ENCODE measurements at regions not wholly inside any gene's neighbourhood (a gene's known extent, or its start where the extent isn't known, plus 50 kb on each side); places are given as distances from the start of the nearest gene placed in this dataset.

DNA sequence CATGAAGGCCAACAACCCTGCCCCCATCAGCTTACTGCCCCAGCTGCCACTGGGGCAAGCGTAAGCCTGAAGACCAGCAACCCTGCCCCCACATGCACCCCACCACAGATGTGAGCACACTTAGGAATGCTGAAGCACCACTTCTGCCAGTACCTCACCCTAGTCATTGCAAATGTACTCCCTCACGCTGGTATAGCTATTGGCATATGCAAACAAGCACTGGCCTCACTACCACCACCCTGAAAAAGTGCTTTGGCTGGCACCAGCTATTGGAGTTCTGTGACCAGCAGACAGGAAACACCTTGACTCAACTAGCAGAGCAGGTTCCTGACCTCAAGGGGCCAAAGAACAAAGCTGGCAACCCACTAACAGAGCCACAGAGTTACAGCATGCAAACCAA is 534.4 kb upstream of the POU3F4 start:
- Histone ChIP-seq H3K9me3 (ENCODE audit: insufficient read depth, low read length, severe bottlenecking) (no peaks in the 10 kb centered on the region), H3K27ac (ENCODE audit: low read length) (no peak overlapping the region), H3K27me3 (ENCODE audit: insufficient read depth, low read length, poor library complexity) (no peaks in the 10 kb centered on the region), H3K4me1 (ENCODE audit: insufficient read depth, low read length) (no peaks in the 10 kb centered on the region), H3K79me2 (ENCODE audit: insufficient read depth, low read length) (no peaks in the 10 kb centered on the region), H4K20me1 (ENCODE audit: insufficient read depth, low read length) (no peaks in the 10 kb centered on the region), H3K9ac (ENCODE audit: low read depth, low read length) (no peak overlapping the region), H3K4me2 (ENCODE audit: insufficient read depth, low read length) (no peak overlapping the region), H2AFZ (ENCODE audit: low read depth, low read length) (no peak overlapping the region), H3K36me3 (ENCODE audit: insufficient read depth, low read length) (no peaks in the 10 kb centered on the region), H3K4me3 (ENCODE audit: low read depth in 1 of 2, low read length in 2 of 2) (no peak overlapping the region)
- TF ChIP-seq, protein P1, sequence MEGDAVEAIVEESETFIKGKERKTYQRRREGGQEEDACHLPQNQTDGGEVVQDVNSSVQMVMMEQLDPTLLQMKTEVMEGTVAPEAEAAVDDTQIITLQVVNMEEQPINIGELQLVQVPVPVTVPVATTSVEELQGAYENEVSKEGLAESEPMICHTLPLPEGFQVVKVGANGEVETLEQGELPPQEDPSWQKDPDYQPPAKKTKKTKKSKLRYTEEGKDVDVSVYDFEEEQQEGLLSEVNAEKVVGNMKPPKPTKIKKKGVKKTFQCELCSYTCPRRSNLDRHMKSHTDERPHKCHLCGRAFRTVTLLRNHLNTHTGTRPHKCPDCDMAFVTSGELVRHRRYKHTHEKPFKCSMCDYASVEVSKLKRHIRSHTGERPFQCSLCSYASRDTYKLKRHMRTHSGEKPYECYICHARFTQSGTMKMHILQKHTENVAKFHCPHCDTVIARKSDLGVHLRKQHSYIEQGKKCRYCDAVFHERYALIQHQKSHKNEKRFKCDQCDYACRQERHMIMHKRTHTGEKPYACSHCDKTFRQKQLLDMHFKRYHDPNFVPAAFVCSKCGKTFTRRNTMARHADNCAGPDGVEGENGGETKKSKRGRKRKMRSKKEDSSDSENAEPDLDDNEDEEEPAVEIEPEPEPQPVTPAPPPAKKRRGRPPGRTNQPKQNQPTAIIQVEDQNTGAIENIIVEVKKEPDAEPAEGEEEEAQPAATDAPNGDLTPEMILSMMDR (IDR thresholded peaks at IDR 0.05; ENCODE audit: borderline replicate concordance, extremely low read depth, low read length, poor library complexity, severe bottlenecking), result no peak
- no peak for TF ChIP-seq EZH2 (IDR thresholded peaks at IDR 0.05; ENCODE audit: borderline replicate concordance, low read depth, low read length, severe bottlenecking)
- ATAC-seq (ENCODE audit: insufficient read depth, low read depth) (no peak), DNase-seq (no peak)

DNA sequence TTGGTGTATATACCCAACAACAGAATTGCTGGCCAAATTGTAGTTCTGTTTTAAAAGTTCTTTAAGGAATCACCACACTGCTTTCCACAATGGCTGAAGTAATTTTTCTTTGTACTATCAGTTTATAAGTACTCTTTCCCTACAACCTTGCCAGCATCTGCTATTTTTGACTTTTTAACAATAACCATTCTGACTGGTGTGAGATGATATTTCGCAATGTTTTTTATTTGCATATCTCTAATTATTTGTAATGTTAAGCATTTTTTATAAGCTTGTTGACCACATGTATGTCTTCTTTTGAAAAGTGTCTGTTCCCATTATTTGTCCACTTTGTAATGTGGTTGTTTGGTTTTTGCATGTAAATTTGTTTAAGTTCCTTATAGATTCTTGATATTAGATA is 509.9 kb upstream of the POU3F4 start:
- TF ChIP-seq EZH2 (IDR thresholded peaks at IDR 0.05; ENCODE audit: borderline replicate concordance, low read depth, low read length, severe bottlenecking), result no peak
- TF ChIP-seq, protein P1 (IDR thresholded peaks at IDR 0.05; ENCODE audit: borderline replicate concordance, extremely low read depth, low read length, poor library complexity, severe bottlenecking), result no peak
- no peak for ATAC-seq (ENCODE audit: insufficient read depth, low read depth)
- no peak overlapping the region for H3K4me3 ChIP-seq (ENCODE audit: low read depth in 1 of 2, low read length in 2 of 2)

DNA sequence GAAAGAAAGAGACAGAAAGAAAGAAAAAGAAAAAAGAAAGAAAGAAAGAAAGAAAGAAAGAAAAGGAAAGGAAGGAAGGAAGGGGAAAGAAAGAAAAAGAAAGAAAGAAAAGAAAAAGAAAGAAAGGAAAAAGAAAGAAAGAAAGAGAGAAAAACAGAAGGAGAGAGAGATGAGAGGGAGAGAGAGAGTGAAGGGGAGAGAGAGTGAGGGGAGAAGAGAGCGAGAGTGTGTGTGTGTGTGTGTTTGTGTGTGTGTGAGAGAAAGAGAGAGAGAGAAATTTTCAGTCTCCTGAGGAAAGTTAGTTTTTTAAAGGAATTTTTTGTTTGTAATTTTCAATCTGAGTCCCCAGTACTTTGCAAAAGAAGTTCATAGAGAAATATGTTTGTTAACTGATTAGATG is 504.1 kb upstream of the POU3F4 start:
- H3K79me2 ChIP-seq (ENCODE audit: insufficient read depth, low read length), result no peaks in the 10 kb centered on the region
- H3K27ac ChIP-seq (ENCODE audit: low read length), result no peak overlapping the region
- no peak for TF ChIP-seq EZH2 (IDR thresholded peaks at IDR 0.05; ENCODE audit: borderline replicate concordance, low read depth, low read length, severe bottlenecking)
- TF ChIP-seq, protein P1 (IDR thresholded peaks at IDR 0.05; ENCODE audit: borderline replicate concordance, extremely low read depth, low read length, poor library complexity, severe bottlenecking), result no peak
- H3K27me3 ChIP-seq (ENCODE audit: insufficient read depth, low read length, poor library complexity), result no peaks in the 10 kb centered on the region
- ATAC-seq (ENCODE audit: insufficient read depth, low read depth) (no peak), DNase-seq (no peak)
- H3K4me3 ChIP-seq (ENCODE audit: low read depth in 1 of 2, low read length in 2 of 2), result no peak overlapping the region
- no peaks in the 10 kb centered on the region for H3K9me3 ChIP-seq (ENCODE audit: insufficient read depth, low read length, severe bottlenecking)
- H2AFZ ChIP-seq (ENCODE audit: low read depth, low read length), result no peak overlapping the region
- H3K4me2 ChIP-seq (ENCODE audit: insufficient read depth, low read length), result no peak overlapping the region
- no peaks in the 10 kb centered on the region for H4K20me1 ChIP-seq (ENCODE audit: insufficient read depth, low read length)
- H3K4me1 ChIP-seq (ENCODE audit: insufficient read depth, low read length), result no peaks in the 10 kb centered on the region
- no peaks in the 10 kb centered on the region for H3K36me3 ChIP-seq (ENCODE audit: insufficient read depth, low read length)
- H3K9ac ChIP-seq (ENCODE audit: low read depth, low read length), result no peak overlapping the region

More for the DNA sequence above, 509.9 kb upstream of the POU3F4 start:
- no peaks in the 10 kb centered on the region for H3K36me3 ChIP-seq (ENCODE audit: insufficient read depth, low read length)
- H3K27ac ChIP-seq (ENCODE audit: low read length), result no peak overlapping the region
- no peak overlapping the region for H2AFZ ChIP-seq (ENCODE audit: low read depth, low read length)
- no peak overlapping the region for H3K4me2 ChIP-seq (ENCODE audit: insufficient read depth, low read length)
- H3K27me3 ChIP-seq (ENCODE audit: insufficient read depth, low read length, poor library complexity), result no peaks in the 10 kb centered on the region
- DNase-seq, result no peak
- H3K9me3 ChIP-seq (ENCODE audit: insufficient read depth, low read length, severe bottlenecking), result no peaks in the 10 kb centered on the region
- H4K20me1 ChIP-seq (ENCODE audit: insufficient read depth, low read length), result no peaks in the 10 kb centered on the region
- no peaks in the 10 kb centered on the region for H3K79me2 ChIP-seq (ENCODE audit: insufficient read depth, low read length)
- H3K4me1 ChIP-seq (ENCODE audit: insufficient read depth, low read length), result no peaks in the 10 kb centered on the region
- no peak overlapping the region for H3K9ac ChIP-seq (ENCODE audit: low read depth, low read length)

DNA sequence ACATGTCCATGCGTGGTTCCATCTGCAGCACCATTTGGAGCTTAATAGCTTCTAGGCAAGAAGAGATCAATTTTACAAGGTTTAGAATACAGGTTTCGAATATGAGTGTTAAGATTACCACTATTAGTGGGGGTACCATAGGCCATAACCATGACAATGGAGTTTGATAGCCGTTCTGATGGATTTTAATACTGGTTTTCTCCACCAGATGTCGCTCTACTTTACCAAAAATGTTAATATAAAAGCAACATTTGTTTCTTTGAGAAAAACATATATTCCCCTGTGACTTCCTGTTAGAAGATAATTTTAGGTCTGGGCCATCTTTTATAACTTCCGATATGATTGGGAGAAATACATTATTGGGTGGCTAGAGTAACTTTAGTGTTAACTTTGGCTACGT is 499.7 kb upstream of the POU3F4 start:
- Histone ChIP-seq H2AFZ (ENCODE audit: low read depth, low read length) (no peak overlapping the region), H3K4me1 (ENCODE audit: insufficient read depth, low read length) (no peaks in the 10 kb centered on the region), H3K36me3 (ENCODE audit: insufficient read depth, low read length) (no peaks in the 10 kb centered on the region), H3K27me3 (ENCODE audit: insufficient read depth, low read length, poor library complexity) (no peaks in the 10 kb centered on the region), H3K9me3 (ENCODE audit: insufficient read depth, low read length, severe bottlenecking) (no peaks in the 10 kb centered on the region), H3K79me2 (ENCODE audit: insufficient read depth, low read length) (no peaks in the 10 kb centered on the region), H3K4me3 (ENCODE audit: low read depth in 1 of 2, low read length in 2 of 2) (no peak overlapping the region), H3K9ac (ENCODE audit: low read depth, low read length) (no peak overlapping the region), H3K4me2 (ENCODE audit: insufficient read depth, low read length) (no peak overlapping the region), H4K20me1 (ENCODE audit: insufficient read depth, low read length) (no peaks in the 10 kb centered on the region), H3K27ac (ENCODE audit: low read length) (no peak overlapping the region)
- TF ChIP-seq, protein P1 (IDR thresholded peaks at IDR 0.05; ENCODE audit: borderline replicate concordance, extremely low read depth, low read length, poor library complexity, severe bottlenecking), result peak; percentile 53
- no peak for TF ChIP-seq EZH2 (IDR thresholded peaks at IDR 0.05; ENCODE audit: borderline replicate concordance, low read depth, low read length, severe bottlenecking)
- no peak for ATAC-seq (ENCODE audit: insufficient read depth, low read depth)
- DNase-seq, result no peak

Data from DND-41 (cell line).